K562 (cell line): ENCODE measurements at regions not wholly inside any gene's neighbourhood (a gene's known extent, or its start where the extent isn't known, plus 50 kb on each side); places are given as distances from the start of the nearest gene placed in this dataset.

ENCODE experiments used
- ATAC-seq: fragments of 200-7000 bp; cut with Tn5 transposase; 3 replicates; pipeline ENCODE4 v1.9.1; 2020; ENCODE audit warnings: moderate library complexity
- BruUV-seq: library from RNA; stranded (reverse); fragments of 400-500 nt; replicated peaks from 2 replicates; lab custom pipeline; 2021; lab: Mats Ljungman, UMichigan
- CTCF ChIA-PET: fragments of 300-600 bp; formaldehyde crosslinking; extraction: SDS; loops from one replicate; lab custom pipeline; 2021; ENCODE audit warnings: low intra/inter-chr PET ratio; lab: Yijun Ruan, JAX
- POLR2A ChIA-PET: fragments of 300-600, 350-650 bp; sonication (Branson Sonifier 250); formaldehyde crosslinking; extraction: SDS; loops from one replicate; lab custom pipeline; 2021; ENCODE audit warnings: antibody characterized with exemption, inconsistent platforms; lab: Yijun Ruan, JAX
- DNase-seq, 4 experiments: peaks; one replicate each; pipeline versions ENCODE4 v3.0.0 to v3.0.0-alpha.2; 2011 to 2018; ENCODE audit warnings: low spot score in 3 of 4, mixed read lengths in 3 of 4; ENCODE audit errors: extremely low read depth in 1 of 4
- FAIRE-seq: peaks from 2 replicates; lab custom pipeline; 2011; peaks lifted over from hg19 to GRCh38; lab: Jason Lieb, UNC
- H2AFZ ChIP-seq: 2 replicates; pipeline ENCODE4 v1.6.0; 2011; ENCODE audit warnings: low read depth, low read length, control low read depth, inconsistent platforms
- H3K27ac ChIP-seq: fragments of 200-600 bp; 3 replicates; pipeline ENCODE4 v1.8.0; 2011; ENCODE audit warnings: low read depth, mild to moderate bottlenecking, control low read depth, inconsistent platforms, low read length, moderate library complexity, mixed read lengths; ENCODE audit errors: extremely low read depth
- H3K27me3 ChIP-seq, 2 experiments: fragments of 300-600 bp in 1 of 2; 2 replicates in 1 of 2; 3 replicates in 1 of 2; pipeline versions ENCODE4 v1.6.0 to v1.8.0; 2011; ENCODE audit warnings: inconsistent platforms in 2 of 2, low read length in 2 of 2, mild to moderate bottlenecking in 1 of 2, mixed read lengths in 1 of 2, moderate library complexity in 1 of 2; ENCODE audit not compliant: control insufficient read depth in 2 of 2, insufficient read depth in 2 of 2
- H3K36me3 ChIP-seq: fragments of 300-600 bp; 3 replicates; pipeline ENCODE4 v1.8.0; 2011; ENCODE audit warnings: mild to moderate bottlenecking, low read length, inconsistent platforms; ENCODE audit not compliant: control insufficient read depth, insufficient read depth
- H3K4me1 ChIP-seq, 2 experiments: fragments of 200-600 bp in 1 of 2; replicated peaks in 1 of 2; 2 replicates in 1 of 2; 3 replicates in 1 of 2; pipeline versions ENCODE4 v1.5.1 to v1.8.0; 2011; ENCODE audit warnings: inconsistent platforms in 2 of 2, low read length in 2 of 2, mild to moderate bottlenecking in 1 of 2, mixed read lengths in 1 of 2, moderate library complexity in 1 of 2; ENCODE audit not compliant: control insufficient read depth in 2 of 2, insufficient read depth in 2 of 2
- H3K4me2 ChIP-seq: 2 replicates; pipeline ENCODE4 v1.6.1; 2011; ENCODE audit warnings: low read length, control low read depth, inconsistent platforms, mixed read lengths; ENCODE audit not compliant: insufficient read depth
- H3K4me3 ChIP-seq: fragments of 200-600 bp; sonication (generic), shearing (Covaris generic); 2 replicates; pipeline ENCODE4 v1.5.1; 2016; ENCODE audit warnings: control low read depth, inconsistent platforms
- H3K79me2 ChIP-seq: fragments of 200-600 bp; 3 replicates; pipeline ENCODE4 v1.8.0; 2011; ENCODE audit warnings: low read length, inconsistent platforms; ENCODE audit not compliant: control insufficient read depth, insufficient read depth
- H3K9ac ChIP-seq, 2 experiments: 2 replicates each; pipeline versions ENCODE4 v1.6.0 to v1.6.1; 2011; ENCODE audit warnings: low read depth in 2 of 2, low read length in 2 of 2, control low read depth in 1 of 2, inconsistent platforms in 1 of 2, mild to moderate bottlenecking in 1 of 2, mixed read lengths in 1 of 2; ENCODE audit not compliant: insufficient read depth in 1 of 2
- H3K9me1 ChIP-seq: one replicate; pipeline ENCODE4 v1.6.0; 2011; ENCODE audit warnings: inconsistent platforms, mild to moderate bottlenecking, low read length, moderate library complexity; ENCODE audit not compliant: control insufficient read depth, insufficient read depth
- H3K9me3 ChIP-seq: replicated peaks from 2 replicates; pipeline ENCODE4 v1.5.1; 2011; ENCODE audit warnings: low read depth, low read length, inconsistent platforms; ENCODE audit not compliant: control insufficient read depth, insufficient read depth
- H4K20me1 ChIP-seq: replicated peaks from 2 replicates; pipeline ENCODE4 v1.6.1; 2011; ENCODE audit warnings: low read length, inconsistent platforms, mixed read lengths; ENCODE audit not compliant: control insufficient read depth, insufficient read depth
- CBX5 ChIP-seq: IDR thresholded peaks from 2 replicates; pipeline ENCODE4 v1.6.1; 2014; ENCODE audit warnings: low read depth, borderline replicate concordance
- CEBPB ChIP-seq: fragments of 450-650 bp; IDR thresholded peaks from 2 replicates; pipeline ENCODE4 v1.6.1; 2016; ENCODE audit warnings: missing genetic modification characterization, missing compliant biosample characterization
- HDAC1 ChIP-seq, 2 experiments: fragments of 450-650 bp; IDR thresholded peaks; 2 replicates each; pipeline ENCODE4 v1.6.1; 2016 to 2017; ENCODE audit warnings: inconsistent platforms in 1 of 2, mild to moderate bottlenecking in 1 of 2, moderate library complexity in 1 of 2
- RBM15 ChIP-seq: fragments of 200-400 bp; formaldehyde crosslinking; IDR thresholded peaks from 2 replicates; pipeline ENCODE4 v1.6.1; 2018; ENCODE audit warnings: mild to moderate bottlenecking, low read length, moderate library complexity; ENCODE audit not compliant: insufficient read depth
- RBM39 ChIP-seq: fragments of 200-400 bp; formaldehyde crosslinking; optimal IDR thresholded peaks from 2 replicates; pipeline ENCODE3; 2018; ENCODE audit warnings: low read depth, low read length
- SPI1 ChIP-seq: IDR thresholded peaks from 2 replicates; pipeline ENCODE4 v1.6.1; 2011; ENCODE audit warnings: low read depth, low read length, control low read depth, borderline replicate concordance
- ZBED1 ChIP-seq: IDR thresholded peaks from 2 replicates; pipeline ENCODE4 v1.6.1; 2014
- ZC3H4 ChIP-seq: sonication (generic); formaldehyde crosslinking; IDR thresholded peaks from 2 replicates; pipeline ENCODE4 v1.9.0; 2021; ENCODE audit warnings: missing genetic modification reagents, borderline replicate concordance
- WGBS: fragments of 100-300 bp; shearing (Covaris generic); methylation state at CpG from one replicate; pipeline ENCODE4 v1.1.6; 2016; ENCODE audit warnings: low coverage, mixed read lengths; ENCODE audit not compliant: insufficient coverage; ENCODE audit errors: missing lambda C conversion rate; 5-methylcytosine and 5-hydroxymethylcytosine counted together
- in situ Hi-C: fragments of 300-500 bp; cut with MboI; formaldehyde crosslinking; loops from 4 replicates; pipeline ENCODE4 v1.15.0; 2018; ENCODE audit warnings: inconsistent platforms, mixed read lengths
- intact Hi-C: fragments of 100-400 bp; cut with micrococcal nuclease; formaldehyde crosslinking; loops from 2 replicates; pipeline ENCODE4 v1.14.2; 2022
- TF ChIP-seq, protein P1 (sequence below): fragments of 250-450 bp; sonication (Bioruptor Pico); IDR thresholded peaks from 2 replicates; pipeline ENCODE4 v1.5.0; 2021; ENCODE audit warnings: mild to moderate bottlenecking, borderline replicate concordance
- TF ChIP-seq, protein P2 (sequence below), 2 experiments: fragments of 450-650 bp; formaldehyde crosslinking in 1 of 2; IDR thresholded peaks; 2 replicates each; pipeline versions ENCODE4 v1.4.0 to v1.6.1; 2014 to 2020; ENCODE audit warnings: mild to moderate bottlenecking in 2 of 2, borderline replicate concordance in 1 of 2, low read depth in 1 of 2

DNA sequence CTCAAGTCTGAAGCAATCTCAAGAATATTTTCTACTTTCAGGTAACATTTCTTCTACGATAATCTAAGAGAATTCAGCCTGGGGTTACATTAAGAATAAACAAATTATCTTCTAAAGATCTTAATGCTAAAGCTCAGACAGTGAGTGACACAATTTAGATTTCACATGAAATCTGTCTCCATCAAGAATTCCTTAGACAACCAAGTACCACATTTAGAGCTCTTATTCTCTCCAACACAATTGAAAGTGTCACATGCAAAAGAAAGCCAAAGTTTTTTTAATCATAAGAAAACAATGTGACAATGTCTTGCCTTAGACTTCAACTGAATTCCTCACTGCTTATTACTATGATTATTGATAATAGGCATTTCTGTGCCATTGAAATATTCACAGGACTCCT, 60.7 kb upstream of the FAT3 start:
- POLR2A ChIA-PET = interaction anchor here (0.9 kb wide), 1 partner anchor 11 kb away, joined by 4 read pairs; no protein-coding TSS in a partner anchor
- TF ChIP-seq HDAC1 (IDR thresholded peaks at IDR 0.05) (no peak), ZBED1 (no peak), RBM15 (no peak), CBX5 (no peak), CEBPB (tag) (no peak), ZC3H4 (CRISPR knock-in tag) (no peak), SPI1 (no peak), RBM39 (no peak)
- TF ChIP-seq, protein P1, sequence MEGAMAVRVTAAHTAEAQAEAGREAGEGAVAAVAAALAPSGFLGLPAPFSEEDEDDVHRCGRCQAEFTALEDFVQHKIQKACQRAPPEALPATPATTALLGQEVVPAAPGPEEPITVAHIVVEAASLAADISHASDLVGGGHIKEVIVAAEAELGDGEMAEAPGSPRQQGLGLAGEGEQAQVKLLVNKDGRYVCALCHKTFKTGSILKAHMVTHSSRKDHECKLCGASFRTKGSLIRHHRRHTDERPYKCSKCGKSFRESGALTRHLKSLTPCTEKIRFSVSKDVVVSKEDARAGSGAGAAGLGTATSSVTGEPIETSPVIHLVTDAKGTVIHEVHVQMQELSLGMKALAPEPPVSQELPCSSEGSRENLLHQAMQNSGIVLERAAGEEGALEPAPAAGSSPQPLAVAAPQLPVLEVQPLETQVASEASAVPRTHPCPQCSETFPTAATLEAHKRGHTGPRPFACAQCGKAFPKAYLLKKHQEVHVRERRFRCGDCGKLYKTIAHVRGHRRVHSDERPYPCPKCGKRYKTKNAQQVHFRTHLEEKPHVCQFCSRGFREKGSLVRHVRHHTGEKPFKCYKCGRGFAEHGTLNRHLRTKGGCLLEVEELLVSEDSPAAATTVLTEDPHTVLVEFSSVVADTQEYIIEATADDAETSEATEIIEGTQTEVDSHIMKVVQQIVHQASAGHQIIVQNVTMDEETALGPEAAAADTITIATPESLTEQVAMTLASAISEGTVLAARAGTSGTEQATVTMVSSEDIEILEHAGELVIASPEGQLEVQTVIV (CRISPR knock-in tag) = no peak
- TF ChIP-seq, protein P2, sequence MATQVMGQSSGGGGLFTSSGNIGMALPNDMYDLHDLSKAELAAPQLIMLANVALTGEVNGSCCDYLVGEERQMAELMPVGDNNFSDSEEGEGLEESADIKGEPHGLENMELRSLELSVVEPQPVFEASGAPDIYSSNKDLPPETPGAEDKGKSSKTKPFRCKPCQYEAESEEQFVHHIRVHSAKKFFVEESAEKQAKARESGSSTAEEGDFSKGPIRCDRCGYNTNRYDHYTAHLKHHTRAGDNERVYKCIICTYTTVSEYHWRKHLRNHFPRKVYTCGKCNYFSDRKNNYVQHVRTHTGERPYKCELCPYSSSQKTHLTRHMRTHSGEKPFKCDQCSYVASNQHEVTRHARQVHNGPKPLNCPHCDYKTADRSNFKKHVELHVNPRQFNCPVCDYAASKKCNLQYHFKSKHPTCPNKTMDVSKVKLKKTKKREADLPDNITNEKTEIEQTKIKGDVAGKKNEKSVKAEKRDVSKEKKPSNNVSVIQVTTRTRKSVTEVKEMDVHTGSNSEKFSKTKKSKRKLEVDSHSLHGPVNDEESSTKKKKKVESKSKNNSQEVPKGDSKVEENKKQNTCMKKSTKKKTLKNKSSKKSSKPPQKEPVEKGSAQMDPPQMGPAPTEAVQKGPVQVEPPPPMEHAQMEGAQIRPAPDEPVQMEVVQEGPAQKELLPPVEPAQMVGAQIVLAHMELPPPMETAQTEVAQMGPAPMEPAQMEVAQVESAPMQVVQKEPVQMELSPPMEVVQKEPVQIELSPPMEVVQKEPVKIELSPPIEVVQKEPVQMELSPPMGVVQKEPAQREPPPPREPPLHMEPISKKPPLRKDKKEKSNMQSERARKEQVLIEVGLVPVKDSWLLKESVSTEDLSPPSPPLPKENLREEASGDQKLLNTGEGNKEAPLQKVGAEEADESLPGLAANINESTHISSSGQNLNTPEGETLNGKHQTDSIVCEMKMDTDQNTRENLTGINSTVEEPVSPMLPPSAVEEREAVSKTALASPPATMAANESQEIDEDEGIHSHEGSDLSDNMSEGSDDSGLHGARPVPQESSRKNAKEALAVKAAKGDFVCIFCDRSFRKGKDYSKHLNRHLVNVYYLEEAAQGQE (IDR thresholded peaks at IDR 0.05; ENCODE audit: borderline replicate concordance) = no peak
- TF ChIP-seq, protein P2 (CRISPR knock-in tag; IDR thresholded peaks at IDR 0.05; ENCODE audit: low read depth) = no peak

More for the DNA sequence above, 60.7 kb upstream of the FAT3 start:
- H3K9ac ChIP-seq = no peak overlapping the region
- no peak overlapping the region for H2AFZ ChIP-seq
- H3K27me3 ChIP-seq = no peaks in the 10 kb centered on the region
- no peaks in the 10 kb centered on the region for H3K4me1 ChIP-seq
- no peak overlapping the region for H3K4me2 ChIP-seq
- DNase-seq = no peak
- CTCF ChIA-PET = no interaction called here
- H3K79me2 ChIP-seq = no peaks in the 10 kb centered on the region
- FAIRE-seq = no peak
- no peak for ATAC-seq
- no peaks in the 10 kb centered on the region for H3K9me3 ChIP-seq
- in situ Hi-C loops = no loop called here
- intact Hi-C loops = no loop called here
- WGBS = 0% methylated on average over 1 of the region's 1 CpG
- no peaks in the 10 kb centered on the region for H3K36me3 ChIP-seq
- H3K9me1 ChIP-seq = no peaks in the 10 kb centered on the region
- H3K27ac ChIP-seq = no peak overlapping the region
- BruUV-seq = no TSS peak
- H3K4me3 ChIP-seq = no peak overlapping the region
- no peaks in the 10 kb centered on the region for H4K20me1 ChIP-seq
